IPS DF 6.9 (cell line): ENCODE measurements at regions not wholly inside any gene's neighbourhood (a gene's known extent, or its start where the extent isn't known, plus 50 kb on each side); places are given as distances from the start of the nearest gene placed in this dataset.
"Not testable (repeated sequence)": the region's sequence is repeated elsewhere in the genome, so short reads cannot be mapped to it uniquely, and the experiment has no call there.

Experiments
- DNase-seq: peaks from one replicate; pipeline ENCODE4 v3.0.0-alpha.2; 2013; ENCODE audit warnings: low read depth, low spot score
- H3K27ac ChIP-seq: one replicate; pipeline ENCODE4 v1.5.1; 2013; ENCODE audit warnings: low read length, control low read depth
- H3K27me3 ChIP-seq: 2 replicates; pipeline ENCODE4 v1.6.1; 2013; ENCODE audit warnings: mild to moderate bottlenecking, low read length; ENCODE audit not compliant: control insufficient read depth, insufficient read depth
- H3K36me3 ChIP-seq: 2 replicates; pipeline ENCODE4 v1.6.1; 2013; ENCODE audit warnings: low read length; ENCODE audit not compliant: control insufficient read depth, insufficient read depth
- H3K4me1 ChIP-seq: 2 replicates; pipeline ENCODE4 v1.6.1; 2013; ENCODE audit warnings: low read length; ENCODE audit not compliant: control insufficient read depth, insufficient read depth
- H3K4me3 ChIP-seq: 2 replicates; pipeline ENCODE4 v1.5.1; 2013; ENCODE audit warnings: mild to moderate bottlenecking, low read length
- H3K9me3 ChIP-seq: 2 replicates; pipeline ENCODE4 v1.6.1; 2013; ENCODE audit warnings: low read length, inconsistent platforms; ENCODE audit not compliant: control insufficient read depth, insufficient read depth
- WGBS: extraction: QIAGEN DNeasy Blood & Tissue Kit; methylation state at CpG from one replicate; pipeline ENCODE4 v1.1.7; 2013; ENCODE audit warnings: mixed read lengths, missing lambda C conversion rate; ENCODE audit not compliant: insufficient read length, insufficient coverage; 5-methylcytosine and 5-hydroxymethylcytosine counted together

- not testable (repeated sequence) for H3K27ac ChIP-seq, DNase-seq, H3K4me3 ChIP-seq, H3K27me3 ChIP-seq, H3K4me1 ChIP-seq, H3K9me3 ChIP-seq, H3K36me3 ChIP-seq
- WGBS: no CpG with 5 or more reads among the region's 7 CpGs
Observed at GRCh38 chr5:163313049-163313448, 124.3 kb upstream of the CCNG1 start.

- not testable (repeated sequence) for H3K36me3 ChIP-seq, H3K27ac ChIP-seq, H3K4me1 ChIP-seq, H3K27me3 ChIP-seq, H3K9me3 ChIP-seq, H3K4me3 ChIP-seq, DNase-seq
- WGBS: no CpG with 5 or more reads among the region's 6 CpGs
Observed at GRCh38 chr5:163316374-163316773, 121.0 kb upstream of the CCNG1 start.

- Histone ChIP-seq H3K9me3 (no peaks in the 10 kb centered on the region), H3K4me1 (no peaks in the 10 kb centered on the region), H3K4me3 (no peak overlapping the region), H3K27ac (no peak overlapping the region), H3K27me3 (no peaks in the 10 kb centered on the region), H3K36me3 (no peaks in the 10 kb centered on the region)
- WGBS: no CpG with 5 or more reads among the region's 14 CpGs
- DNase-seq: no peak
Observed at GRCh38 chr5:163318707-163319106, 118.7 kb upstream of the CCNG1 start.

- Histone ChIP-seq H3K9me3 (no peaks in the 10 kb centered on the region), H3K4me3 (no peak overlapping the region), H3K4me1 (peaks cover 1% of the 10 kb centered on the region; the same call in 1 of the 2 replicates), H3K27ac (no peak overlapping the region), H3K36me3 (no peaks in the 10 kb centered on the region), H3K27me3 (no peaks in the 10 kb centered on the region)
- no peak for DNase-seq
- no CpG with 5 or more reads among the region's 2 CpGs for WGBS
Observed at GRCh38 chr5:163321511-163321910, 115.9 kb upstream of the CCNG1 start.

GRCh38 chr5:163330723-163331668 is 106.4 kb upstream of the CCNG1 start:
- peak; percentile 37 for DNase-seq
- WGBS: no CpG with 5 or more reads among the region's 9 CpGs
- Histone ChIP-seq H3K4me1 (peaks cover 2% of the 10 kb centered on the region; the same call in 1 of the 2 replicates), H3K27ac (no peak overlapping the region), H3K9me3 (no peaks in the 10 kb centered on the region; the same call in 1 of the 2 replicates), H3K4me3 (no peak overlapping the region), H3K27me3 (no peaks in the 10 kb centered on the region), H3K36me3 (no peaks in the 10 kb centered on the region; the same call in 1 of the 2 replicates)

- not testable (repeated sequence) for H3K27ac ChIP-seq, H3K4me1 ChIP-seq, DNase-seq, H3K36me3 ChIP-seq, H3K4me3 ChIP-seq, H3K27me3 ChIP-seq, H3K9me3 ChIP-seq
- WGBS: no CpG with 5 or more reads among the region's 5 CpGs
Observed at GRCh38 chr5:163336074-163336473, 101.3 kb upstream of the CCNG1 start.

GRCh38 chr5:163339148-163339547 is 98.2 kb upstream of the CCNG1 start:
- no CpG with 5 or more reads among the region's 3 CpGs for WGBS
- H3K27ac ChIP-seq: no peak overlapping the region

GRCh38 chr5:163340378-163340777 is 97.0 kb upstream of the CCNG1 start:
- H3K27me3 ChIP-seq, H3K9me3 ChIP-seq, H3K36me3 ChIP-seq, H3K4me1 ChIP-seq, DNase-seq, H3K4me3 ChIP-seq, H3K27ac ChIP-seq: not testable (repeated sequence)
- no CpG with 5 or more reads among the region's 6 CpGs for WGBS

More at GRCh38 chr5:163339148-163339547, 98.2 kb upstream of the CCNG1 start:
- Histone ChIP-seq H3K4me1 (no peaks in the 10 kb centered on the region), H3K36me3 (no peaks in the 10 kb centered on the region), H3K27me3 (no peaks in the 10 kb centered on the region), H3K9me3 (no peaks in the 10 kb centered on the region; the same call in 1 of the 2 replicates), H3K4me3 (no peak overlapping the region)
- DNase-seq: no peak

- Histone ChIP-seq H3K27ac (no peak overlapping the region), H3K27me3 (no peaks in the 10 kb centered on the region), H3K9me3 (no peaks in the 10 kb centered on the region), H3K4me1 (no peaks in the 10 kb centered on the region), H3K4me3 (no peak overlapping the region), H3K36me3 (no peaks in the 10 kb centered on the region)
- WGBS: no CpG with 5 or more reads among the region's 2 CpGs
- no peak for DNase-seq
Observed at GRCh38 chr5:163342306-163342705, 95.1 kb upstream of the CCNG1 start.

- Histone ChIP-seq H3K4me1 (no peaks in the 10 kb centered on the region), H3K27ac (no peak overlapping the region), H3K27me3 (no peaks in the 10 kb centered on the region), H3K9me3 (no peaks in the 10 kb centered on the region), H3K36me3 (no peaks in the 10 kb centered on the region), H3K4me3 (no peak overlapping the region)
- DNase-seq: no peak
- WGBS: no CpG with 5 or more reads among the region's 3 CpGs
Observed at GRCh38 chr5:163345216-163345615, 92.2 kb upstream of the CCNG1 start.

GRCh38 chr5:163347671-163348070 is 89.7 kb upstream of the CCNG1 start:
- H3K36me3 ChIP-seq: no peaks in the 10 kb centered on the region
- no peak overlapping the region for H3K4me3 ChIP-seq
- H3K27ac ChIP-seq: no peak overlapping the region
- peak; percentile 57 for DNase-seq
- no peaks in the 10 kb centered on the region for H3K4me1 ChIP-seq
- no peaks in the 10 kb centered on the region for H3K27me3 ChIP-seq
- WGBS: no CpG with 5 or more reads among the region's 2 CpGs
- no peaks in the 10 kb centered on the region for H3K9me3 ChIP-seq
